HUDEP-2 (cell line): ENCODE measurements at regions not wholly inside any gene's neighbourhood (a gene's known extent, or its start where the extent isn't known, plus 50 kb on each side); places are given as distances from the start of the nearest gene placed in this dataset.
A peak's percentile ranks its signal among the peaks of the same experiment; 100 is the strongest.
"Not testable (repeated sequence)": the region's sequence is repeated elsewhere in the genome, so short reads cannot be mapped to it uniquely, and the experiment has no call there.

Source experiments
- DNase-seq, 76 experiments: peaks; one replicate each; lab custom pipeline; 2025; ENCODE audit not compliant: unreplicated experiment in 76 of 76; lab: John Stamatoyannopoulos, UW

DNA sequence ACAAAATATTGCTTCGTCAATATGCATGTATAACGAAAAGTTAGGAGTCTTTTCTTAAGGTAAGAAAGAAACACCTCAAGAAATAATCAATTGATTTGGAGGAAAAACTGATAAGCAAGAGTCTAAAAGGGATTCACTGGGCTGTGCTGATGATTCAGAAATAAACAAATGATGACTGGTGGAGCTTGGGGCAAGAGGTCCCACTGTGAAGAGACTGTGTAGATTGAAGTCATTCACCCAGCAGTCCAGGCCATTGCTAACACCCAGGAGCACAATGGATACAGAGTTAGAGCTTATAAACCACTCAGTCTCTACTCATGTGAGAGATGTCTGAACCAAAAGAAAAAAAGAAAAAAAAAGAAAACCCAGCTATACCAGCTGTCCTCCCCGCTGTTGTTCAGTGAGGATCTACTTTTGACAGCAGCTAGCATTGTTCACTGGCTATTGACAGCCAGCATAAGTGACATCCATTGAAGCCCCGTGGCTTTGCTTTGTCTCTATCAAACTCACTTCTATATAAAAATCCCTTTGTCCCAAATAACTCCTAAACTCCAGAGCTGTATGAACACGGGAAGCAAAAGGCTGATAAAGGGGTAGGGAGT is 255.5 kb downstream of the KCTD12 start:
- DNase-seq, result no peak

DNA sequence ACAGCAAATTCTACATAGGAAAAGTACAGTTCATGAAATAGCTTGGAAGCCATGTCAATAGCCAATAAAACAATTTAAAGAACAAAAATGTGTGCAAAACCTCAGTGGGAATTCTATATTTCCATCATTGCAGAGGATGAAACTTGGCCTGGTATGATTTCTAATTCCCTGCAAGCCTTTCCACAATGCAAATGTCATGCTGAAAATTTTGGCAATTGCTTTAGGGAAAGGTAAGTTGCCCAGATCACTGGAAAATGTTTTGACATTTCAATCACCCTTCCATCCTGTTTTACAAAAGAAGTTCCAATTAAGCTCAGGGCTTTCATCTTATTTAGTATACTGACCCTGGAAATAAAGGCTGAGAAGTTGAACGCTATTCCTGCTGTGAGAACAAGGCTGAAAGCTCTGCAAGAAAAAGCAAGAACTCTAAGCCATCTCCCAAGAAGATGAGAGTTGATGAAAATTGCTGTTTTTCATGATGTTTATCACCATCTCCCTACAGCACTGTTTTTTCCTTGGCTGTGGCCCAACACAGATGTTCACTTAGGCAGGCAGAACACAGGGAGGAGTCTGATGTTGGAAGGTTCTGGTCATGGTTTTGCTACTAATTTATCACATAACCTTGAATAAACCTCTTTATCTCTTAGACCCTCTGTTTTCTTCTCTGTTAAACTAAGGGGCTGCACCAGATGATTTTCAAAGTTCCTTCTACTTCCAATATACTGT is 263.7 kb downstream of the KCTD12 start:
- DNase-seq, result peak in 5 of 76 experiments; percentile 1 to 34 (median 10)

DNA sequence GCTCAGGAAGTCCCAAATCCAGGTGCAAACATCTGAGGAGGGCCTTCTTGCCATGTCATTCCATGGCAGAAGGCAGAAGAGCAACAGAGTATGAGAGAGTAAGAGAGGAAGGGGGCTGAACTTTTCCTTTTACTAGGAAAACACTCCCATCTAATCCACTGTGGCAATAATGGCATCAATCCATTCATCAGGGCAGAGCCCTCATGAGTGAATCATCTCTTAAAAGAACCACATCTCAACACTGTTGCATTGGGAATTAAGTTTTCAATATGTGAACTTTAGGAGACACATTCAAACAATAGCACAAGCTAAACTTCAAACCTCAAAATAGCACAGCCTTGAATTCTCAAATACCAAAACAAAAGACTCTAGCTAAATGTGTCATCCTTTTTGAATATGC is 264.5 kb downstream of the KCTD12 start:
- no peak for DNase-seq

GRCh38 chr13:76620036-76620435 is 266.2 kb downstream of the KCTD12 start:
- DNase-seq, result no peak

- DNase-seq, result no peak
These were observed 266.6 kb downstream of the KCTD12 start for GRCh38 chr13:76619631-76620030.

DNA sequence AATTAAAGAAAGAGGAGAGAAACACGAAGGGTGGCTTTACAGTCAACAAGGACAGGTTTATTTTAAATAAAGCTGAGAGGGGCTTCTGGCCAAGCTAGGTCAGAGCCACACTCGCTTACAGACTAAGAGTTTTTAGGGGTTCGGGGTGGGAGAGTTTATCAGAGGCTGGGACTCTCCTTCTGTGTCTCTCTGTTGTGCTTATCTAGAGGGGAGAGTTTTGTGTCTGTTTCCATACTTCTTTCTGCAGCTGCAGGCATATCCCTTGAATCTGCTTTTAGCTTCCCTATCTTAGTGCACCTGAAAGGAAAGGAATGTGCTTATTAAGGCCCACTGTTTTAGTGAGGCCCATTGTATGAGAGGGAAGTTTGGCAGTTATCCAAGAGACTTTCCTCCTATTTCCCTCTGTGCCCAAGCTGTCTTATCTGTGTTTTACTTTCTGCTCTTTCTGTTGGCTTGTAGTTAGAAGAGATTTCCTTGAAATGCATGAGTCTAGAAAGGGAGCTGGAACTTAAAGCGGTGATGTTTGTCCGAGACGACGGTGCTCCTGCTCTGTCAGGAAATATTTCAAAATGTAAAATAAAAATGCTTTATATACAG is 275.3 kb downstream of the KCTD12 start:
- DNase-seq, result no peak

DNA sequence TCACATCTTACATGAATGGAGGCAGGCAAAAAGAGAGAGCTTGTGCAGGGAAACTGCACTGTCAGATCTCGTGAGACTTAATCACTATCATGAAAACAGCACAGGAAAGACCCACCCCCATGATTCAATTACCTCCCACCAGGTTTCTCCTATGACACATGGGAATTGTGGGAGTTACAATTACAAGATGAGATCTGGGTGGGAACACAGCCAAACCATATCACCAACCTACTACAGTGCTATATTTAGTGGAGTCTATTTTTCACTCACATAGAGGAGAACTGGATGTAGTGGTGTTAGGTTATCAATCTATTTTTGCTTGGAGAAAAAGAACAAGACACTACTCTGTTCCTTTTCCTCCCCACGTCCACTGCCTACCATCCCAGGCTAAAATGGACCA is 276.6 kb downstream of the KCTD12 start:
- DNase-seq, result no peak

- no peak for DNase-seq
These were observed 278.3 kb downstream of the KCTD12 start for GRCh38 chr13:76607866-76608265.

DNA sequence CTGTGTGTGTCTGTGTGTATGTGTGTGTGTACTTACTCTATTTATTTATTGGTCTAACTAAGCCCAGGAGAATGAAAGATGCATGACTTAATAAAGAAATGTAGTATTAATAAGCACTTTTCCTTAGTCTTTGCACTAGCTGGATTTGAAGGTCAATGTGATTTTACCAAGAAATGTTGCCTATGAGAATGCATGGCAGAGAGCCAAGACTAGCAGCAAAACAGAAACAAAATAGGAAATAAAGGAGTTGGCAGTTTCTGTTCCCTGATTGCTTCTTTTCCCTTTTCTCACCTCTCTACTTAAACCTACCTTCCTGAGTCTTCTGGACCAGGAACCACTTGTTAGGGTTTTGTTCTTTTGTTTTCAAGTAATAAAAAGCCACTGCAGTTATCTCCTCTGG is 286.1 kb downstream of the KCTD12 start:
- no peak for DNase-seq

- DNase-seq, result no peak
These were observed 288.3 kb downstream of the KCTD12 start for GRCh38 chr13:76597868-76598267.

- no peak for DNase-seq
These were observed 290.0 kb downstream of the KCTD12 start for GRCh38 chr13:76596216-76596615.

DNA sequence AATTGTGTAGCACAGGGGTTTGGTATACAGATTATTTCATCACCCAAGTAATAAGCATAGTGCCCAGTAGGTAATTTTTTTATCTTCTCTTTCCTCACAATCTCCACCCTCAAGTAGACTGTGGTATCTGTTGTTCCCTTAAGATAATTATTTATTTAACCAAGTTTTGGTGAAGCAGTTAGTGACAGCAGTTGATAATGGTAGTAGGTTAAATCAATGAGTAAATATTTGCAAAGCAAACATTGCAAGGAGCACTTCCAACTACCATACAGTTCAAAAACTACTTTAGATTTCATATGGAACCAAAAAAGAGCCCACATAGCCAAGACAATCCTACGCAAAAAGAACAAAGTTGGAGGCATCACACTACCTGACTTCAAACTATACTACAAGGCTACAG is 291.8 kb downstream of the KCTD12 start:
- DNase-seq, result no peak

- DNase-seq, result no peak
These were observed 299.4 kb downstream of the KCTD12 start for GRCh38 chr13:76586842-76587241.

GRCh38 chr13:76579701-76580100 is 306.5 kb downstream of the KCTD12 start:
- DNase-seq, result no peak

DNA sequence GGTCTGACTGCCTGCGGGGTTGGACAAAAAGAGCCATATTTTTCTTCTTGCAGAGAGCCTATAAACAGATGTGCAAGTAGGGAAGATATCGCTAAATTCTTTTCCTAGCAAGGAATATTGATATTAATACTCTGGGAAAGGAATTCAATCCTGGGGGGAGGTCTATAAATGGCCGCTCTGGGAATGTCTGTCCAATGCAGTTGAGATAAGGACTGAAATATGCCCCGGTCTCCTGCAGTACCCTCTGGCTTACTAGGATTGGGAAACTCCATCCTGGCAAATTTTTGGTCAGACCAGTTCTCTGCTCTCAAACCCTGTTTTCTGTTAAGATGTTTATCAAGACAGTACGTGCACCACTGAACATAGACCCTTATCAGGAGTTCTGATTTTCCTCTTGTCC is 310.6 kb downstream of the KCTD12 start:
- not testable (repeated sequence) for DNase-seq

DNA sequence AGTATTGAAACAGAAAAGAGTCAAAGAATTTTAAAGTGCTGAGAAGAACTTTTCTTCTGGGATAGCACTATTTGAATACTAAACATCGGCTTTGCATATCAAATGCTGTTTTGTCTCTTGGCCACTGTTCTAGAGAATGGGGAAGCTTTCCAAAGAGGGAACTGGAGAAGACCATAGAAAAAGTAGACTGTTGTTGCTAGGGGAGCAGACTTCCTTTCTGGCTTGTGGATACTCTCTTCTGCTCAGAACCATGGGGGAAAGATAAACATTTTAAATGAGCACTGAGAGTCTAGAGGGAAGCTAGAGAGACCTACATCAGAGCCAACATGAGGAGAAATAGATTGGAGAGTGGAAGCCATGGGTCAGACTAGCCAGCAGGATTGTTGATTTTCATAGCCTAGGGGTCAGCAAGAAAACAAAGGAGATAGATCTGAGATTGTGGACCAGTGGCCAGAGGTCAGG is 315.7 kb downstream of the KCTD12 start:
- DNase-seq, result no peak

DNA sequence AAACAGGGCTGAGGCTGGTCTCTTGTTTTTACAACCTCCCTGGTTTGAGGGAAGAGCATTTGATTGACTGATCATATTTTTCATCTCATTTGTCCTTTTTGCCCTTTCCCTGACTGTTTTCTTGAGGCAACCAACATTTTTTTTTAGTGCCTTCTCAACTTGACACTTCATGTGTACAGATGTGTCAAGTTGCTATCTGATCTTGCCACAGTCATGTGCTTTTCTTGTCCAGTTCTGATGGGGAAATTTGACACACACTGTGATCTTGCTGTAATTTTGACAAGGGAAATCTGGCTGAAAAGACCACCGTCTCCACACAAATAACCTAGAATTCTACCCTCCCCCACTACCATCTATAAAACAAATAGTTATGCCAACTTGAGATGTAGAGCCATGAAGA is 329.6 kb downstream of the KCTD12 start:
- no peak for DNase-seq

DNA sequence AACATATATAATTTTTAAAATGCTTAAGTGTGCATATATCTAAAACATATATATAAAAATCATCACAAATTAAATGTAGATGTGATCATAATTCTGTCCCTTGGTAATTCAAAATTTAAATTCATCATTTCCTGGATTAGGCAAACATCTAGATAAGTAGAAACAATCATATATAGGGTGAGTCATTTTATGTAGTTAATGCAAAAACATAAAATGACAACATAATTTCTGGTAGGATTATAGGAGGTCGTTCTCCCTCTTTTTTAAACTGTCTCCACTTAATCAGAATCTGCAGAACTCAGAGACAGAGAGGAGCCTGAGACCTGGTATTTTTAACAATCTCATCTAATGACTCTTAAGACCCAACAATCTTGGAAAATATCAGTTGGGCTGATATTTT is 333.4 kb downstream of the KCTD12 start:
- DNase-seq, result no peak

- no peak for DNase-seq
These were observed 334.0 kb downstream of the KCTD12 start for GRCh38 chr13:76552041-76552772.

DNA sequence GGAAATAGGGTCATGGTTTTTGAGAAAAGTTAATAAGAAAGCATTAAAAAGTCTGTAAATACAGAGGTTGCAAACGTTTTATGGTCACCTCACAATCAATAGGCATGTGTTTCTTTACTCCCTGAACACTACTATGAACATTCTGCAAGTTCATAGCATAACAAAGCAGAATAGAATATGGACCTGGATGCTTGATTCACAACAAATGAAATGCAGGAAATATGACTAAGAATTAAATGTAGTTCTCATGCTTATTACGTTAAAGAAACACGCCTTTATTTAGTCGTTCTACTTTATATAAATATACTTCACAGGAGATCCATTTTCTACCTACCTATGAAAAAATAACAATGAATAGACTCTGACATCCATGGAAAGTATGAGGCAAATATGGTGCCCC is 344.0 kb downstream of the KCTD12 start:
- DNase-seq, result no peak

GRCh38 chr13:76538004-76538403 is 348.2 kb downstream of the KCTD12 start:
- DNase-seq, result no peak
